Calu3 (cell line): ENCODE measurements at regions not wholly inside any gene's neighbourhood (a gene's known extent, or its start where the extent isn't known, plus 50 kb on each side); places are given as distances from the start of the nearest gene placed in this dataset.

Experiments used
- BruUV-seq: library from RNA; stranded (reverse); fragments of 400-500 nt; replicated peaks from 2 replicates; lab custom pipeline; 2021; lab: Mats Ljungman, UMichigan
- CTCF ChIA-PET: fragments of 300-600 bp; sonication (Branson Sonifier 250); formaldehyde crosslinking; loops from one replicate; lab custom pipeline; 2022; ENCODE audit warnings: antibody characterized with exemption; lab: Charles Lee
- DNase-seq: peaks from one replicate; pipeline ENCODE4 v3.0.0; 2022
- H3K27ac Mint-ChIP-seq: one replicate; pipeline ENCODE4 v1.8.0; 2022; ENCODE audit warnings: mixed read lengths; ENCODE audit not compliant: unreplicated experiment
- H3K27me3 Mint-ChIP-seq: one replicate; pipeline ENCODE4 v1.8.0; 2022; ENCODE audit warnings: mixed read lengths; ENCODE audit not compliant: unreplicated experiment
- H3K36me3 Mint-ChIP-seq: one replicate; pipeline ENCODE4 v1.8.0; 2022; ENCODE audit warnings: mild to moderate bottlenecking, moderate library complexity, mixed read lengths; ENCODE audit not compliant: insufficient read depth, unreplicated experiment
- H3K4me1 Mint-ChIP-seq: one replicate; pipeline ENCODE4 v1.8.0; 2022; ENCODE audit warnings: mild to moderate bottlenecking, low read depth, mixed read lengths; ENCODE audit not compliant: unreplicated experiment
- H3K4me3 Mint-ChIP-seq: one replicate; pipeline ENCODE4 v1.8.0; 2022; ENCODE audit warnings: mild to moderate bottlenecking, low read depth, moderate library complexity, mixed read lengths; ENCODE audit not compliant: unreplicated experiment
- H3K9me3 Mint-ChIP-seq: one replicate; pipeline ENCODE4 v1.8.0; 2022; ENCODE audit warnings: low read depth, mixed read lengths; ENCODE audit not compliant: unreplicated experiment
- intact Hi-C: fragments of 100-400 bp; cut with micrococcal nuclease; formaldehyde crosslinking; loops from one replicate; pipeline ENCODE4 v1.10.0; 2022; ENCODE audit not compliant: unreplicated experiment
- TF ChIP-seq, protein P1 (sequence below): fragments of 200-600 bp; IDR thresholded peaks from one replicate; pipeline ENCODE4 v1.8.0; 2022; ENCODE audit warnings: antibody characterized with exemption; ENCODE audit not compliant: unreplicated experiment

- intact Hi-C loops, result no loop called here
- TF ChIP-seq, protein P1, sequence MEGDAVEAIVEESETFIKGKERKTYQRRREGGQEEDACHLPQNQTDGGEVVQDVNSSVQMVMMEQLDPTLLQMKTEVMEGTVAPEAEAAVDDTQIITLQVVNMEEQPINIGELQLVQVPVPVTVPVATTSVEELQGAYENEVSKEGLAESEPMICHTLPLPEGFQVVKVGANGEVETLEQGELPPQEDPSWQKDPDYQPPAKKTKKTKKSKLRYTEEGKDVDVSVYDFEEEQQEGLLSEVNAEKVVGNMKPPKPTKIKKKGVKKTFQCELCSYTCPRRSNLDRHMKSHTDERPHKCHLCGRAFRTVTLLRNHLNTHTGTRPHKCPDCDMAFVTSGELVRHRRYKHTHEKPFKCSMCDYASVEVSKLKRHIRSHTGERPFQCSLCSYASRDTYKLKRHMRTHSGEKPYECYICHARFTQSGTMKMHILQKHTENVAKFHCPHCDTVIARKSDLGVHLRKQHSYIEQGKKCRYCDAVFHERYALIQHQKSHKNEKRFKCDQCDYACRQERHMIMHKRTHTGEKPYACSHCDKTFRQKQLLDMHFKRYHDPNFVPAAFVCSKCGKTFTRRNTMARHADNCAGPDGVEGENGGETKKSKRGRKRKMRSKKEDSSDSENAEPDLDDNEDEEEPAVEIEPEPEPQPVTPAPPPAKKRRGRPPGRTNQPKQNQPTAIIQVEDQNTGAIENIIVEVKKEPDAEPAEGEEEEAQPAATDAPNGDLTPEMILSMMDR, result no peak
- Mint-ChIP-seq H3K27me3 (peaks cover 9% of the 10 kb centered on the region), H3K27ac (no peak overlapping the region), H3K4me3 (no peak overlapping the region), H3K9me3 (no peaks in the 10 kb centered on the region), H3K4me1 (no peaks in the 10 kb centered on the region), H3K36me3 (no peaks in the 10 kb centered on the region)
- BruUV-seq, result no TSS peak
- CTCF ChIA-PET, result no interaction called here
- DNase-seq, result no peak
These were observed 86.4 kb upstream of the RMDN2 start for GRCh38 chr2:37838541-37839167.

DNA sequence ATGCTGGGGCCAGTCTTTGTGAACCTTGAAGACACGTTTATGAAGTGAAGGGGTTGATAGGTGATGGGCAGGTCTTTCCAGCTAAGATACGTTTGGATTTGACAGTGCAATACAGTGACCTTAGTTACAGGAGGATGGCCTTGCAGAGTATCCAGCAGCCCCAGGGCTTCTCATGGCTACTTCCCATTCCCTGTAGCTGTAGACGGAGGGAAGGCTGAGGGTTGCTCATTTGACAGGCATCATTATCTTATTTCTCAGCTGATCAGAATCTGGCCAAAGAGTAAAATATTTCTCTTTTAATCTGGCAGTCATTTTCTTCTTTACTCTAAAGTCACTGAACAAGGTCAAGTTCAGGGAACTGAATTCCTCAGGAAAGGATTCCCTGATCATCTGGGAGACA lies 85.1 kb upstream of the RMDN2 start:
- intact Hi-C loops, result no loop called here
- TF ChIP-seq, protein P1, result no peak
- CTCF ChIA-PET, result interaction anchor here (0.5 kb wide), 1 partner anchor 520 kb away, joined by 6 read pairs; no protein-coding TSS in a partner anchor

DNA sequence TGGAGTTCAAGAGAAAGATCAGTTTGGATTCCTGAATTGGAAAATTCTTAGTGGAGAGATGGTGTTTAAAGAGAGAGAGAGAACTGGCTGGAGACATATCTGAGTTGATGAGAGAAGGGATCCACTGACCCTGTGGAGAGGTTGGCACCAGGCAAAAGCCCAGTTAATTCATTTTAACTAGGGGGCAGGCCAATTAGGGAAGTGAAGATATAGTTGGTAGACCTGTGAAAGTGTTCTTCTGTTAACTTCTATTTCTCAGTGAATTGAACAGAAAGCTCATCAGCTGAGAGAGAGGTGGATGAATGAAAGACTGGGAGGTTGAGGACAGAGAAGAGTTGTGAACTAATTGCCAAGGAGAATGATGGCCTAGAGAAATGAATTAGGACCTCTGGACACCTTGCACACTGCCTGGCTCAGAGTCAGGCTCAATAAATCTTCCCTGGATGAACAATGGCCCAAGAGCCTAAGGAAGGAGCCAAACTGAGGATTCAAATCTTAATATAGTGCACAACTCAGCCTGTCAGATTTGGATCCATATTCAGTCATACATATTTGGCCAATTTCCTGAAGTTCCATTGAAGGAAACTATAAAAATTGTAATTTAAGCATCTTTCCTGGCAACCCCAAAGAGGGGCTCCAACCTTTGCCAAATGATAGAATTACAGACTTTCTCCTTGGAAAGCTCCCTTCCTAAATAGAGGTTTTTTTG lies 82.2 kb upstream of the RMDN2 start:
- H3K9me3 Mint-ChIP-seq, result no peaks in the 10 kb centered on the region
- CTCF ChIA-PET, result no interaction called here
- H3K4me3 Mint-ChIP-seq, result no peak overlapping the region
- DNase-seq, result no peak
- BruUV-seq, result no TSS peak
- H3K27ac Mint-ChIP-seq, result no peak overlapping the region
- H3K4me1 Mint-ChIP-seq, result no peaks in the 10 kb centered on the region
- intact Hi-C loops, result no loop called here
- peaks cover 9% of the 10 kb centered on the region for H3K27me3 Mint-ChIP-seq
- TF ChIP-seq, protein P1, result no peak
- H3K36me3 Mint-ChIP-seq, result no peaks in the 10 kb centered on the region

More for the DNA sequence above, 85.1 kb upstream of the RMDN2 start:
- no TSS peak for BruUV-seq
- H3K4me3 Mint-ChIP-seq, result no peak overlapping the region
- H3K27me3 Mint-ChIP-seq, result peaks cover 9% of the 10 kb centered on the region
- no peaks in the 10 kb centered on the region for H3K4me1 Mint-ChIP-seq
- H3K36me3 Mint-ChIP-seq, result no peaks in the 10 kb centered on the region
- no peak overlapping the region for H3K27ac Mint-ChIP-seq
- no peak for DNase-seq
- H3K9me3 Mint-ChIP-seq, result no peaks in the 10 kb centered on the region

DNA sequence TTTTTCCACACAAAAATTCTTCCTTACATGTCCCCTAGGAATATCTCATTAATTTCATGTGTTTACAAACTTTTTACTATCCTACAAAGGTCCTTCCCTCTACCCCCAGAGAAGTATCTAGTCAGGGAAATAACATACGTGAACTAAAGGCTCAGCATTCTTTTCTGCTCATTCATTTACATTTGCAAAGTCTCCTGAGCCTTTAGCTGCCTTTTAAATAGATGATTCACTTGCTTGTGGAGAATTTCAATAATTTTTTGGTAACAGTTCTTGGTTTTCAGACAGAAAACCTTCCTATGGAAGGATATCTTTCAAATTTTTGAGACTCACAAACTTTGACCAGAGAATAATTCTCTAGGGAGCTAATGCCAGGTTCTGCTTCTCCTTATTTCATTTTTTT lies 81.5 kb upstream of the RMDN2 start:
- H3K4me1 Mint-ChIP-seq, result no peaks in the 10 kb centered on the region
- TF ChIP-seq, protein P1, result no peak
- CTCF ChIA-PET, result no interaction called here
- no TSS peak for BruUV-seq
- no peaks in the 10 kb centered on the region for H3K36me3 Mint-ChIP-seq
- no peak for DNase-seq
- no peaks in the 10 kb centered on the region for H3K9me3 Mint-ChIP-seq
- H3K27me3 Mint-ChIP-seq, result peaks cover 9% of the 10 kb centered on the region
- H3K27ac Mint-ChIP-seq, result no peak overlapping the region
- intact Hi-C loops, result no loop called here
- H3K4me3 Mint-ChIP-seq, result no peak overlapping the region
